ENCODE measurements at regions not wholly inside any gene's neighbourhood (a gene's known extent, or its start where the extent isn't known, plus 50 kb on each side); places are given as distances from the start of the nearest gene placed in this dataset.
"Not testable (repeated sequence)": the region's sequence is repeated elsewhere in the genome, so short reads cannot be mapped to it uniquely, and the experiment has no call there.

- DNase-seq (ENCODE audit: low spot score) = no peak
- no peak for TF ChIP-seq CTCF (IDR thresholded peaks at IDR 0.05; ENCODE audit: extremely low read depth, missing control alignments)
Observed at GRCh38 chr5:25439025-25439424, 794.2 kb upstream of the CDH10 start.

- DNase-seq (ENCODE audit: low spot score) = not testable (repeated sequence)
Observed at GRCh38 chr5:25438375-25438774, 793.6 kb upstream of the CDH10 start.

- no peak for TF ChIP-seq CTCF (IDR thresholded peaks at IDR 0.05; ENCODE audit: extremely low read depth, missing control alignments)
- DNase-seq (ENCODE audit: low spot score) = no peak
Observed at GRCh38 chr5:25436452-25436851, 791.7 kb upstream of the CDH10 start.

- TF ChIP-seq CTCF (IDR thresholded peaks at IDR 0.05; ENCODE audit: extremely low read depth, missing control alignments) = no peak
- no peak for DNase-seq (ENCODE audit: low spot score)
Observed at GRCh38 chr5:25435882-25436281, 791.1 kb upstream of the CDH10 start.

- no peak for TF ChIP-seq CTCF (IDR thresholded peaks at IDR 0.05; ENCODE audit: extremely low read depth, missing control alignments)
- no peak for DNase-seq (ENCODE audit: low spot score)
Observed at GRCh38 chr5:25427240-25427639, 782.5 kb upstream of the CDH10 start.

- TF ChIP-seq CTCF (IDR thresholded peaks at IDR 0.05; ENCODE audit: extremely low read depth, missing control alignments) = no peak
- no peak for DNase-seq (ENCODE audit: low spot score)
Observed at GRCh38 chr5:25423271-25423670, 778.5 kb upstream of the CDH10 start.

- no peak for TF ChIP-seq CTCF (IDR thresholded peaks at IDR 0.05; ENCODE audit: extremely low read depth, missing control alignments)
- DNase-seq (ENCODE audit: low spot score) = no peak
Observed at GRCh38 chr5:25419684-25420083, 774.9 kb upstream of the CDH10 start.

GRCh38 chr5:25418978-25419377, 774.2 kb upstream of the CDH10 start:
- DNase-seq (ENCODE audit: low spot score) = no peak
- no peak for TF ChIP-seq CTCF (IDR thresholded peaks at IDR 0.05; ENCODE audit: extremely low read depth, missing control alignments)

Data from GM20000 (cell line).